GM19397 (cell line): ENCODE measurements at regions not wholly inside any gene's neighbourhood (a gene's known extent, or its start where the extent isn't known, plus 50 kb on each side); places are given as distances from the start of the nearest gene placed in this dataset.

Experiments used
- ATAC-seq: cut with Tn5 transposase; IDR thresholded peaks from one replicate; pipeline ENCODE4 v1.9.1; 2021; ENCODE audit warnings: mild to moderate bottlenecking, moderate library complexity; ENCODE audit not compliant: unreplicated experiment

- no peak for ATAC-seq
These were observed 63.3 kb upstream of the GAB1 start for GRCh38 chr4:143273160-143273917.

- ATAC-seq, result no peak
These were observed 55.8 kb upstream of the GAB1 start for GRCh38 chr4:143280861-143281260.

- peak; percentile 65 for ATAC-seq
These were observed 55.0 kb upstream of the GAB1 start for GRCh38 chr4:143281507-143282190.

DNA sequence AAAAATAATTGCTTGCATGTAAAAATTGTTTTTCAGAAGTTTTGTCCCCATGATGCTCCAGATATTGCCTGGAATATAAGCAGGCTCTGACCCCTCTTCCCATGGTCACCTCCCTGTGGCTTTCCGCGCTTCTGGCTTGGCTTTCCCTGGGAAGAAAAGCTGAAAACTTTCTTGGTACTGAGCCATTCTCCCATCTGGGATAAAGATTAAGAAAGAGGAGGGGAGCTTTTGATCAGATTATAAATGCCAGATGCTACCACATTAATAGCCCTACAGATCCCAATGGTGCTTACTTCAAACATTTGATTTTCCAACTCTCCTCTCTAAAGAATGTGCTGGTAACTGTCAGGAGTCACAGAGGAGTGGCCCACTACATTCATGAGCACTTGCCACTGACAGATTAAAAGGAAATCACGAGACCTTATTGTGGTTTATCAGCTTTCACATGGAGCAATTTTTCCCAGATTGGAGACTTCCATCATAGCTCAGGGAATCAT, 54.4 kb upstream of the GAB1 start:
- no peak for ATAC-seq

GRCh38 chr4:143285696-143286437, 50.8 kb upstream of the GAB1 start:
- no peak for ATAC-seq

DNA sequence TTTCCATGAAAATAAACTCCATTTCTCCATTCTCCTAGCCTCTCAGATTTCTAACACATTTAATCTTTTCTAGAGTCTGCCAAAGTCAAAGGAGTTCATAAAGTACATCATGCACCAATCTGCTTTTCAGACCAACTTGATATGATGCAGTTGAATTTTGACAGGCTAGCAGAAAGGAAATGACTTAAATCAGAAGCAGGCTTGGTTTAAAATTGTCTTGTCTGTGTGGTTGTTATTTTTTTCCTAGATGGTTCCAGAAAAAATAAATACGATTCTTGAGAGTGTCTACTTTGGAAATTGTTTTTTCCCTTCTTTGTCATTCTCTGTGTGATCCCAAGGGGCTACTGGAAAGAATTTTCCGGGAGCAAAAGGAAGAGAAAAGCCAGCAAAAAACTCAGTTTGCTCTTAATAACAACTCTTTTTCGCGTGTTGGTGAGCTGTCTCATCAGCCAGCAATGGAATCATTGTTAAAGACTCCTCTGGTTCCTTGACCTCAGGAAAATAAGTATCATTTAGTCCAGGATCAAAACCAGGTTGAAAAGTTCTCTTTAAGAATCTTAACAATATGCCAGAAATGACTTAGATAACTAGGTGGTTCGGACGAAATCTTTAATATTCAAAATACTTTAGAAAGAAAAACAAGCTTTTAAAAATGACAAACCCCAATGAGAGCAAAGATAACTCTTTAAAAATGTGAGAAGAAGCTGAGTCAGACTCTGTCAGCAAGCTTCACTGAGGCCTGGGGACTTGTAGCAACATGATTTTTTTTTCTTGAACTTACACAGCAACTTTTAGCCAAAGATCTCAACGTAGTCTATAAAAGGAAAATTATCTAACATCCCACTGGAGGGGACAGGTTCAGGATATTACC, 49.7 kb upstream of the GAB1 start:
- ATAC-seq, result no peak
